ENCODE measurements at regions not wholly inside any gene's neighbourhood (a gene's known extent, or its start where the extent isn't known, plus 50 kb on each side); places are given as distances from the start of the nearest gene placed in this dataset.

DNA sequence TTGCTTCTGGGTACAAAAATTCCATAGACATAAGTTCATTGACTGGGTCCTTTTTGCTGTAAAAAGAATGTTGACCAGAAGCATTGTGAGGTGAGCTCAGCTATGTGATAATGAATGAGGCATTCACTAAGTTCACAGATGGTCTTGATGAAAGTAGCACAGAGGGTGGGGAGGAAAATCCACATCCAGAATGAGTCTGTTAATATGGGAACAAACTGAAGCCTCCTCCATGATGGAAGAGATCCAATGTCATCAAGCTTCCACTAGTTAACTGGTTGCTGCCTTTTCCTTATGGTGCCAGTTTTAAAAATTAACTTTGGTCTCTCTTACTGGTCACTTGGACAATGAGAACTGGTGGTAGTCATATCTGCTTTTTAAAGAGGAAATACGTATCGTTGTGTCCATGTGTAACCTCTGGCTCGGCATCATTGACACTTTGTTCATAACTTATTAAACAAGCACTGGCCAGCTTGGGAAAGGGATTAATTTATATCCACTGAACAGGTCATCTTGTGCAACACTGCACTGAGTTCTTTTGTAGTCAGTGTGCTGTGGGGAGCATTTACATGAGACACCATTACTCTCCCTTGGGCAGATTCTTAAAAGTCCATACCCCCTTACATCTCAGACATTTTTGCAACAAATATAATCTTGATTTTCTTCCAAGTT lies 88.6 kb downstream of the ADAMTS1 start:
- TF ChIP-seq, protein P1, sequence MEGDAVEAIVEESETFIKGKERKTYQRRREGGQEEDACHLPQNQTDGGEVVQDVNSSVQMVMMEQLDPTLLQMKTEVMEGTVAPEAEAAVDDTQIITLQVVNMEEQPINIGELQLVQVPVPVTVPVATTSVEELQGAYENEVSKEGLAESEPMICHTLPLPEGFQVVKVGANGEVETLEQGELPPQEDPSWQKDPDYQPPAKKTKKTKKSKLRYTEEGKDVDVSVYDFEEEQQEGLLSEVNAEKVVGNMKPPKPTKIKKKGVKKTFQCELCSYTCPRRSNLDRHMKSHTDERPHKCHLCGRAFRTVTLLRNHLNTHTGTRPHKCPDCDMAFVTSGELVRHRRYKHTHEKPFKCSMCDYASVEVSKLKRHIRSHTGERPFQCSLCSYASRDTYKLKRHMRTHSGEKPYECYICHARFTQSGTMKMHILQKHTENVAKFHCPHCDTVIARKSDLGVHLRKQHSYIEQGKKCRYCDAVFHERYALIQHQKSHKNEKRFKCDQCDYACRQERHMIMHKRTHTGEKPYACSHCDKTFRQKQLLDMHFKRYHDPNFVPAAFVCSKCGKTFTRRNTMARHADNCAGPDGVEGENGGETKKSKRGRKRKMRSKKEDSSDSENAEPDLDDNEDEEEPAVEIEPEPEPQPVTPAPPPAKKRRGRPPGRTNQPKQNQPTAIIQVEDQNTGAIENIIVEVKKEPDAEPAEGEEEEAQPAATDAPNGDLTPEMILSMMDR (IDR thresholded peaks at IDR 0.05; ENCODE audit: low read depth, low read length, poor library complexity, severe bottlenecking), result no peak
- no peak for TF ChIP-seq EZH2phosphoT487 (IDR thresholded peaks at IDR 0.05; ENCODE audit: borderline replicate concordance, low read length)
